Skeletal muscle satellite cell (primary cell): ENCODE measurements at regions not wholly inside any gene's neighbourhood (a gene's known extent, or its start where the extent isn't known, plus 50 kb on each side); places are given as distances from the start of the nearest gene placed in this dataset.

Experiments
- H3K27me3 ChIP-seq: 2 replicates; pipeline ENCODE4 v1.7.0; 2013; ENCODE audit warnings: low read length; ENCODE audit not compliant: control insufficient read depth, insufficient read depth
- H3K36me3 ChIP-seq: 2 replicates; pipeline ENCODE4 v1.7.0; 2013; ENCODE audit warnings: mild to moderate bottlenecking, control low read depth, low read length; ENCODE audit not compliant: insufficient read depth
- H3K4me1 ChIP-seq: 2 replicates; pipeline ENCODE4 v1.7.0; 2013; ENCODE audit warnings: low read length; ENCODE audit not compliant: control insufficient read depth, insufficient read depth
- H3K4me2 ChIP-seq: 2 replicates; pipeline ENCODE4 v1.7.0; 2013; ENCODE audit warnings: mild to moderate bottlenecking, low read length
- H3K4me3 ChIP-seq: 2 replicates; pipeline ENCODE4 v1.7.0; 2013; ENCODE audit warnings: low read length
- H3K9ac ChIP-seq: 2 replicates; pipeline ENCODE4 v1.7.0; 2013; ENCODE audit warnings: mild to moderate bottlenecking, low read depth, low read length, moderate library complexity
- H3K9me3 ChIP-seq: replicated peaks from 2 replicates; pipeline ENCODE4 v1.7.0; 2013; ENCODE audit warnings: mild to moderate bottlenecking, control low read depth, low read length

DNA sequence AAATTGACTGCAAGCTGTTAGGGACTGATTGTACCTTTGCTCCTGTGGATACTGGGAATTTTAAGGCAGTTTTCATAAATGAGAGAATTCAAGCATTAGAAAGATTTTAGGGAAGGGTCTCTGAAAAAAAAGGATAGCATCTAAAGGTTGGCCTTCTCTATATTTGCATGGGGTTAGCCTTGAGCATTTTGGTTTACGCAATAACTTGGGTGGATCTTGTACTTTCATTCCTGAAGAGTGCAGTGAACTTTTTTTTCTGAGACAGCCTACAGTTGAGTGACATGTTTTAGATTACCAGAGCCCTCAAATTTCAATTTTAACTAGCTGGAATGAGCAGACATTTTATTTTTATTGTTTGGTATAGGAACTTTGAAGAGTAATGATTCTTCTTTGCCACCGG is 91.6 kb upstream of the NR3C1 start:
- Histone ChIP-seq H3K9me3 (no peaks in the 10 kb centered on the region), H3K27me3 (no peaks in the 10 kb centered on the region), H3K36me3 (no peaks in the 10 kb centered on the region), H3K4me2 (peak overlapping the region; percentile 71), H3K4me1 (peaks cover 29% of the 10 kb centered on the region), H3K4me3 (no peak overlapping the region), H3K9ac (no peak overlapping the region)

GRCh38 chr5:143494595-143494994 is 91.1 kb upstream of the NR3C1 start:
- Histone ChIP-seq H3K4me3 (no peak overlapping the region), H3K4me1 (peaks cover 29% of the 10 kb centered on the region), H3K4me2 (no peak overlapping the region), H3K27me3 (no peaks in the 10 kb centered on the region), H3K9me3 (no peaks in the 10 kb centered on the region), H3K36me3 (no peaks in the 10 kb centered on the region), H3K9ac (no peak overlapping the region)

GRCh38 chr5:143494162-143494561 is 90.7 kb upstream of the NR3C1 start:
- Histone ChIP-seq H3K4me2 (no peak overlapping the region), H3K4me3 (no peak overlapping the region), H3K4me1 (peaks cover 29% of the 10 kb centered on the region), H3K36me3 (no peaks in the 10 kb centered on the region), H3K9me3 (no peaks in the 10 kb centered on the region), H3K9ac (no peak overlapping the region), H3K27me3 (no peaks in the 10 kb centered on the region)

DNA sequence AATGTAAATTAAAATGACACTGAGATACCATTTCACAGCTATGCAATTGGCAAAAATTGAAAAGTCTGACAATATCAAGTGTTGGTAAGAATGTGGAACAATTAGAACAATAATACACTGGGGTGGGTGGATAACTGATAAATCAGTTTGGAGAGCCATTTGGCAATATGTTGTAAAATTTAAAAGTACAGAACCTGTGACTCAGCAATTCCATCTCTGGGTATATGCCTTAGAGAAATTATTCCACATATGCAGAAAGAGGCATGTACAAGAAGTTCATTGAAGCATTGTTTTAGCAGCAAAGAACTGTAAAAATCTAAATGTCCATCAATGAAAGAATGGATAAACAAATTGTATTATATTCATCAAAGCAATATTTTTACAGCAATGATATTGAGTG is 89.3 kb upstream of the NR3C1 start:
- Histone ChIP-seq H3K36me3 (no peaks in the 10 kb centered on the region), H3K4me1 (peaks cover 29% of the 10 kb centered on the region), H3K4me2 (no peak overlapping the region), H3K9me3 (no peaks in the 10 kb centered on the region), H3K9ac (no peak overlapping the region), H3K27me3 (no peaks in the 10 kb centered on the region), H3K4me3 (no peak overlapping the region)

GRCh38 chr5:143491646-143492045 is 88.2 kb upstream of the NR3C1 start:
- Histone ChIP-seq H3K4me3 (no peak overlapping the region), H3K4me2 (no peak overlapping the region), H3K9me3 (no peaks in the 10 kb centered on the region), H3K27me3 (no peaks in the 10 kb centered on the region), H3K4me1 (peaks cover 29% of the 10 kb centered on the region), H3K9ac (no peak overlapping the region), H3K36me3 (no peaks in the 10 kb centered on the region)

DNA sequence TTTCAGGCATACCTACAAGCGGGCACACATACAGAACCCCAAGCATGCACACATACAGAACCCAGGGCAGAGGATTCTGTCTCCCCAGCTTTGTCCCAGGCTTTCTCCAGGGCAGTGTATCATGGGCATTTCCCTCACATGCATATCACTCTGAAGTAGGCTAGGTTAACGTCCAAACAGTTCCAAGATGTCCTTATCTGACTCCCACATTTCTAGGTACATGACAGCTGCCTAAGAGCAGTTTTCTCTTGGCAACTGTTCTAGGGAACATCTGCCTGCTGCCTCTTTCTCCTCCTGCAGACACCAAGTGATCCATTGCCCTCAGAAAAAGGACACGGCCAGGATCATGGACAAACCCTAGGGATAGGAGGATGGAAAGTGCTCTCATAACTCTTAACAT is 84.9 kb upstream of the NR3C1 start:
- Histone ChIP-seq H3K9ac (no peak overlapping the region), H3K27me3 (no peaks in the 10 kb centered on the region), H3K4me3 (no peak overlapping the region), H3K4me1 (no peaks in the 10 kb centered on the region), H3K9me3 (no peaks in the 10 kb centered on the region), H3K4me2 (no peak overlapping the region), H3K36me3 (no peaks in the 10 kb centered on the region)

- Histone ChIP-seq H3K4me1 (no peaks in the 10 kb centered on the region), H3K27me3 (no peaks in the 10 kb centered on the region)
Measured at GRCh38 chr5:143484601-143485000, 81.1 kb upstream of the NR3C1 start.

GRCh38 chr5:143481697-143482531 is 78.4 kb upstream of the NR3C1 start:
- Histone ChIP-seq H3K9ac (no peak overlapping the region), H3K9me3 (no peaks in the 10 kb centered on the region), H3K27me3 (no peaks in the 10 kb centered on the region), H3K36me3 (no peaks in the 10 kb centered on the region), H3K4me2 (no peak overlapping the region), H3K4me1 (no peaks in the 10 kb centered on the region), H3K4me3 (no peak overlapping the region)

More at GRCh38 chr5:143484601-143485000, 81.1 kb upstream of the NR3C1 start:
- Histone ChIP-seq H3K9ac (no peak overlapping the region), H3K4me3 (no peak overlapping the region), H3K9me3 (no peaks in the 10 kb centered on the region), H3K4me2 (no peak overlapping the region), H3K36me3 (no peaks in the 10 kb centered on the region)

- Histone ChIP-seq H3K4me1 (no peaks in the 10 kb centered on the region), H3K36me3 (no peaks in the 10 kb centered on the region), H3K4me3 (no peak overlapping the region), H3K9ac (no peak overlapping the region), H3K4me2 (no peak overlapping the region), H3K27me3 (no peaks in the 10 kb centered on the region), H3K9me3 (no peaks in the 10 kb centered on the region)
Measured at GRCh38 chr5:143480001-143480400, 76.5 kb upstream of the NR3C1 start.

DNA sequence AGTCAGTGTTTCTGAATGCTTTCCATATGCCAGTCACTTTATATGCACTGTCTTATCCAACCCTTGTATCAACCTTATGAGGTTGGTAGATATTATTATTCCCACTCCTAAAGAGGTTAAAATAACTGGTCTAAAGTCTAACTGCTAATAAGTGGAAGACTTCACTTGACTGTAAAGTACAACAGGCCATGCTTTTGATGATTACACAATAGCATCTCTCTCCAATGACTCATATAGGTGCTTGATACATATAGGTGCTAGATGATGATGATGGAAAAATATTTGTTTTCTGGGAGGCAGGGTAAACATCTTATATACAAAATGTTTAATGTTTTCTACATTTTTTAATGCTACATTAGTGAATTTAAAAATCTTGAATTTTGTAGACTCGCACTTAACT is 75.9 kb upstream of the NR3C1 start:
- H3K4me1 ChIP-seq: no peaks in the 10 kb centered on the region
- H3K36me3 ChIP-seq: no peaks in the 10 kb centered on the region
- no peaks in the 10 kb centered on the region for H3K27me3 ChIP-seq
- H3K4me2 ChIP-seq: no peak overlapping the region
- no peak overlapping the region for H3K4me3 ChIP-seq
- no peak overlapping the region for H3K9ac ChIP-seq
- no peaks in the 10 kb centered on the region for H3K9me3 ChIP-seq

DNA sequence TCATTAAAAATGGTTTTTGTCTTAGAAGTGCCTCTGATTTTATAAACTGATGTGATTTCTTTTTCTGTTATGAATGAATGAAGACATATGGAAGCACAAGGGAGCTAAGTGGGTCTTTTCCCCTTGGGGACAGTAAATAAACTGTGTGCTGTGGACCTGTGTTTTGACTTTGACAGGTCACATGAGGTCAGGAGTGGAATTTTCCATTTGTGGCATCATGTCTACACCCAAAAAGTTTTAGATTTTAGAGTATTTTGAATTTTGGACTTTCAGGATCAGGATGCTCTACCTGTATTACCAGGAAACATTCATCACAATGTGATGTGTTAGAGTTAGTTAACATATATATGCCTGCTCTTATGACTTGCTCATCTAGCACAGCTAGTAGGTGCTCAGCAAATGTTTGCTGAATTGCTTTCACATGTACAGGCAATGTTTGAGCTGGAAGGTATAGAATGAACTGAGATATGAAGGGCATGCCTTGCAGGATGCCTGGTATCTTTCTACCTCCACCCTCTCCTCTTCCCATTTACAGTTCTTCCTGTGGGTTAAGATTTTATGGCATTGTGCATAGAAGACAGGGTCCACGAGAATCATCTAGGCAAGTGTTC is 73.2 kb upstream of the NR3C1 start:
- Histone ChIP-seq H3K27me3 (no peaks in the 10 kb centered on the region), H3K4me2 (no peak overlapping the region), H3K4me3 (no peak overlapping the region), H3K9me3 (no peaks in the 10 kb centered on the region), H3K36me3 (no peaks in the 10 kb centered on the region), H3K9ac (no peak overlapping the region), H3K4me1 (no peaks in the 10 kb centered on the region)

DNA sequence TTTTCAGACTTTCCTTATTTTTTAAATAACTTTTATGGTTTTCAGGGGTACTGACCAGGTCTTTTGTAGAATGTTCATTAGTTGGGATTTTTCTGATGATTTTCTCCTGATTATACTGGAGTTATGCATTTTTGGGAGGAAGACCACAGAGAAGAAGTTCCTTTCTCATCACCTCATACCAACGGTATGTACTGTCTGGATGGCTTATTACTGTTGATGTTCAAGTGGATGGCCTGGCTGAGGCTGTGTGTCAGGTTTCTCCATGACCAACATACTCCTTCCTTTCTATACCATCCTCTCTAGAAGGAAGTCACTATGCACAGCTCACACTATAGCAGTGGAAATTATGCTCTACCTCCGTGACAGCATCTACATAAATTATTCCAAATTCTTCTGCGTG is 71.1 kb upstream of the NR3C1 start:
- Histone ChIP-seq H3K4me2 (no peak overlapping the region), H3K9ac (no peak overlapping the region), H3K27me3 (no peaks in the 10 kb centered on the region), H3K36me3 (no peaks in the 10 kb centered on the region), H3K4me3 (no peak overlapping the region), H3K4me1 (no peaks in the 10 kb centered on the region), H3K9me3 (no peaks in the 10 kb centered on the region)
